ENCODE measurements at regions not wholly inside any gene's neighbourhood (a gene's known extent, or its start where the extent isn't known, plus 50 kb on each side); places are given as distances from the start of the nearest gene placed in this dataset.

- no peak for TF ChIP-seq KDM1A (IDR thresholded peaks at IDR 0.05; ENCODE audit: low read depth)
- no peak for TF ChIP-seq HOXA7 (CRISPR knock-in tag; IDR thresholded peaks at IDR 0.05)
- TF ChIP-seq RCOR1 (IDR thresholded peaks at IDR 0.05; ENCODE audit: low read depth, low read length) = no peak
- TF ChIP-seq CTCF (IDR thresholded peaks at IDR 0.05) = no peak
- no peak for TF ChIP-seq RFX5 (IDR thresholded peaks at IDR 0.05)
- no peak for TF ChIP-seq SMC3 (IDR thresholded peaks at IDR 0.05)
- TF ChIP-seq E2F6 (IDR thresholded peaks at IDR 0.05; ENCODE audit: borderline replicate concordance, low read depth) = no peak
- TF ChIP-seq USF2 (IDR thresholded peaks at IDR 0.05) = no peak
- no peak for TF ChIP-seq SREBF2 (IDR thresholded peaks at IDR 0.05)
- TF ChIP-seq JUNB (IDR thresholded peaks at IDR 0.05) = no peak
- no peak for TF ChIP-seq EP300 (IDR thresholded peaks at IDR 0.05)
Measured at GRCh38 chr1:73749996-73750395, 448.0 kb downstream of the LRRIQ3 start.
